HG02938 (cell line): ENCODE measurements at regions not wholly inside any gene's neighbourhood (a gene's known extent, or its start where the extent isn't known, plus 50 kb on each side); places are given as distances from the start of the nearest gene placed in this dataset.
"Not testable (repeated sequence)": the region's sequence is repeated elsewhere in the genome, so short reads cannot be mapped to it uniquely, and the experiment has no call there.

Experiments
- ATAC-seq: cut with Tn5 transposase; IDR thresholded peaks from one replicate; pipeline ENCODE4 v1.9.1; 2021; ENCODE audit warnings: mild to moderate bottlenecking, moderate library complexity; ENCODE audit not compliant: unreplicated experiment

GRCh38 chr6:148022279-148022678 is 320.4 kb upstream of the SASH1 start:
- ATAC-seq: not testable (repeated sequence)

GRCh38 chr6:148027201-148027600 is 315.4 kb upstream of the SASH1 start:
- peak; percentile 61 for ATAC-seq

- no peak for ATAC-seq
Measured at GRCh38 chr6:148035806-148036390, 306.7 kb upstream of the SASH1 start.

- no peak for ATAC-seq
Measured at GRCh38 chr6:148037496-148037895, 305.1 kb upstream of the SASH1 start.

- ATAC-seq: no peak
Measured at GRCh38 chr6:148041546-148041945, 301.1 kb upstream of the SASH1 start.

- ATAC-seq: no peak
Measured at GRCh38 chr6:148042536-148042935, 300.1 kb upstream of the SASH1 start.

GRCh38 chr6:148044261-148044751 is 298.3 kb upstream of the SASH1 start:
- ATAC-seq: no peak

- no peak for ATAC-seq
Measured at GRCh38 chr6:148044921-148045320, 297.7 kb upstream of the SASH1 start.

- no peak for ATAC-seq
Measured at GRCh38 chr6:148053209-148053608, 289.4 kb upstream of the SASH1 start.

GRCh38 chr6:148053796-148054195 is 288.8 kb upstream of the SASH1 start:
- no peak for ATAC-seq

- ATAC-seq: no peak
Measured at GRCh38 chr6:148054219-148054618, 288.4 kb upstream of the SASH1 start.

- ATAC-seq: no peak
Measured at GRCh38 chr6:148055419-148055818, 287.2 kb upstream of the SASH1 start.

GRCh38 chr6:148059869-148060268 is 282.8 kb upstream of the SASH1 start:
- no peak for ATAC-seq

GRCh38 chr6:148064406-148065134 is 278.1 kb upstream of the SASH1 start:
- ATAC-seq: no peak

GRCh38 chr6:148068437-148069061 is 274.1 kb upstream of the SASH1 start:
- ATAC-seq: no peak

GRCh38 chr6:148069256-148069655 is 273.4 kb upstream of the SASH1 start:
- no peak for ATAC-seq

- ATAC-seq: peak; percentile 16
Measured at GRCh38 chr6:148074291-148074690, 268.3 kb upstream of the SASH1 start.

- peak; percentile 94 for ATAC-seq
Measured at GRCh38 chr6:148074738-148075137, 267.9 kb upstream of the SASH1 start.

GRCh38 chr6:148075352-148075751 is 267.3 kb upstream of the SASH1 start:
- no peak for ATAC-seq

- no peak for ATAC-seq
Measured at GRCh38 chr6:148076051-148076450, 266.6 kb upstream of the SASH1 start.

GRCh38 chr6:148080315-148080714 is 262.3 kb upstream of the SASH1 start:
- no peak for ATAC-seq

- no peak for ATAC-seq
Measured at GRCh38 chr6:148081076-148081475, 261.6 kb upstream of the SASH1 start.
